Adrenal gland (tissue), 9 donors: ENCODE measurements at regions not wholly inside any gene's neighbourhood (a gene's known extent, or its start where the extent isn't known, plus 50 kb on each side); places are given as distances from the start of the nearest gene placed in this dataset.
A peak's percentile ranks its signal among the peaks of the same experiment; 100 is the strongest.

ENCODE experiments used
- DNase-seq, 7 donors: peaks; one replicate each; pipeline ENCODE4 v3.0.0-alpha.2; 2019 to 2020
- H3K27ac ChIP-seq, 5 donors: fragments of 200-600 bp; sonication (generic) in 4 of 5; 1 replicate in 3 of 5; 2 replicates in 2 of 5; pipeline versions ENCODE4 v1.5.1 to v1.8.0; 2016 to 2020; ENCODE audit warnings: mild to moderate bottlenecking in 1 of 5
- H3K27me3 ChIP-seq: fragments of 200-600 bp; 2 replicates; pipeline ENCODE4 v1.8.0; 2021
- H3K36me3 ChIP-seq, 2 donors: fragments of 200-600 bp; replicated peaks in 1 of 2; 1 replicate in 1 of 2; 2 replicates in 1 of 2; pipeline versions ENCODE4 v1.5.1 to v1.8.0; 2018 to 2022
- H3K4me1 ChIP-seq, 2 donors: fragments of 200-600 bp; replicated peaks in 1 of 2; 1 replicate in 1 of 2; 2 replicates in 1 of 2; pipeline versions ENCODE4 v1.5.1 to v1.8.0; 2018 to 2021
- H3K4me3 ChIP-seq, 4 donors: fragments of 200-600 bp; sonication (generic) in 3 of 4; one replicate each; pipeline ENCODE4 v1.5.1; 2016 to 2018
- H3K9me3 ChIP-seq, 3 donors: fragments of 200-600 bp; sonication (generic) in 1 of 3; replicated peaks in 1 of 3; 1 replicate in 2 of 3; 2 replicates in 1 of 3; pipeline versions ENCODE4 v1.5.1 to v1.8.0; 2016 to 2021
- POLR2A ChIP-seq, 2 donors: fragments of 450-650 bp; IDR thresholded peaks; one replicate each; pipeline ENCODE4 v1.6.1; 2017; ENCODE audit warnings: antibody characterized with exemption in 2 of 2, mild to moderate bottlenecking in 2 of 2, moderate library complexity in 1 of 2
- WGBS, 4 donors: extraction: QIAGEN DNeasy Blood & Tissue Kit in 2 of 4; methylation state at CpG; one replicate each; pipeline versions ENCODE4 v1.1.5 to v1.1.7; 2013 to 2017; 5-methylcytosine and 5-hydroxymethylcytosine counted together
- intact Hi-C, 2 donors: fragments of 100-400 bp; cut with DNase I; formaldehyde crosslinking; loops; one replicate each; pipeline versions ENCODE4 v1.14.1 to v1.15.0; 2022 to 2023
- TF ChIP-seq, protein P1 (sequence below), 6 experiments: fragments of 450-650 bp in 4 of 6; fragments of 200-600 bp in 2 of 6; sonication (generic) in 1 of 6; IDR thresholded peaks; 1 replicate in 5 of 6; 2 replicates in 1 of 6; pipeline versions ENCODE4 v1.5.1 to v1.8.0; 2016 to 2021; ENCODE audit warnings: antibody characterized with exemption in 6 of 6, mild to moderate bottlenecking in 2 of 6, moderate library complexity in 1 of 6
- donor health status: healthy with polysubstance abuse.
- donor health status: Bipolar disorder and iron deficiency.
- donor health status: DM: yes; HTN: yes; CAD: no.
- donor health status: DM: no; HTN: no; CAD: no.
- donor health status: DM: no; HTN: no; CAD: no.

DNA sequence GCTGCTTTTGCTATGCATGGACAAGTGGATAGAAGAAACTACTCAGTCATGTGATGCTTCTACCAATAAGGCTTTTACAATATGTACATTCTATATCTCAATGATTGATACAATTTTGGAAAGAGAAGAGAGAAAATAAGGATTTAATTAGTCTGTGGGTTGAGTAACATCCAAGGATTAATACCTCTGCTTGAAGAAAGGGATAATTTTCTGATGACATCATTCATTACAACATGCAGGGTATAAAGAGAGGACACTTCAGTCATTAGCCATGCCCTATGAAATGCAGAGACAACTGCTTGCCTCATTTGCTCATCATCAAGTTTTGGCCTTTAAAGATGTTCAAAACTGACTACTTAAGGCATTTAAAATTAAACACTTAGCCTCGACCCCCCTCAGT is 237.3 kb downstream of the AHR start:
- DNase-seq: no peak
- no peak overlapping the region for H3K4me3 ChIP-seq
- H3K9me3 ChIP-seq: no peaks in the 10 kb centered on the region
- H3K4me1 ChIP-seq: no peaks in the 10 kb centered on the region
- no peaks in the 10 kb centered on the region for H3K36me3 ChIP-seq
- intact Hi-C loops: no loop called here
- 46 to 67% (median 55%) methylated on average over 1 of the region's 1 CpG for WGBS, 4 donors
- no peaks in the 10 kb centered on the region for H3K27me3 ChIP-seq
- no peak for TF ChIP-seq POLR2A (IDR thresholded peaks at IDR 0.05)
- TF ChIP-seq, protein P1, sequence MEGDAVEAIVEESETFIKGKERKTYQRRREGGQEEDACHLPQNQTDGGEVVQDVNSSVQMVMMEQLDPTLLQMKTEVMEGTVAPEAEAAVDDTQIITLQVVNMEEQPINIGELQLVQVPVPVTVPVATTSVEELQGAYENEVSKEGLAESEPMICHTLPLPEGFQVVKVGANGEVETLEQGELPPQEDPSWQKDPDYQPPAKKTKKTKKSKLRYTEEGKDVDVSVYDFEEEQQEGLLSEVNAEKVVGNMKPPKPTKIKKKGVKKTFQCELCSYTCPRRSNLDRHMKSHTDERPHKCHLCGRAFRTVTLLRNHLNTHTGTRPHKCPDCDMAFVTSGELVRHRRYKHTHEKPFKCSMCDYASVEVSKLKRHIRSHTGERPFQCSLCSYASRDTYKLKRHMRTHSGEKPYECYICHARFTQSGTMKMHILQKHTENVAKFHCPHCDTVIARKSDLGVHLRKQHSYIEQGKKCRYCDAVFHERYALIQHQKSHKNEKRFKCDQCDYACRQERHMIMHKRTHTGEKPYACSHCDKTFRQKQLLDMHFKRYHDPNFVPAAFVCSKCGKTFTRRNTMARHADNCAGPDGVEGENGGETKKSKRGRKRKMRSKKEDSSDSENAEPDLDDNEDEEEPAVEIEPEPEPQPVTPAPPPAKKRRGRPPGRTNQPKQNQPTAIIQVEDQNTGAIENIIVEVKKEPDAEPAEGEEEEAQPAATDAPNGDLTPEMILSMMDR (IDR thresholded peaks at IDR 0.05): no peak
- H3K27ac ChIP-seq: no peak overlapping the region

DNA sequence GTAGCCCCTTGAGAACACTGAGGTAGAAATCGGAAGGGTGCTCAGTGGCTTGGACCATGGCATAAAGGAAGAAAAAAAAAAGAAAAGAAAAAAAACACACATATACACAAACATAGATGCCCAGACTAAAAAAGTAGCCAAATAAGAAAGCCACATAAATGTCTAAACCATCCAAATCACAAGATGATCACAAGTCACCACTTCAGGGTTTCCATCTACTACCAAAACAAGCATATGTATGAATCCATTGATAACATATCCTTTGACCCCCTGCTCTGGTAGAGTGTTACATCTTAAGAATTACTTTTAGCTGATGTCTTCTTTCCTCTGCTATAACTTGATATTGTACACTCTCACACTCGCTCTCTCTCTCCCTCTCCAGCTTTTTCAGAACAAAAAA is 245.9 kb downstream of the AHR start:
- Histone ChIP-seq H3K4me1 (peaks cover 19 to 41% of the 10 kb centered on the region in 2 donors), H3K27me3 (no peaks in the 10 kb centered on the region), H3K36me3 (no peaks in the 10 kb centered on the region), H3K4me3 (no peak overlapping the region), H3K9me3 (peaks cover 0 to 5% (median 0%) of the 10 kb centered on the region in 3 donors), H3K27ac (no peak overlapping the region)
- no peak for TF ChIP-seq POLR2A (IDR thresholded peaks at IDR 0.05)
- TF ChIP-seq, protein P1 (IDR thresholded peaks at IDR 0.05): no peak
- WGBS, 4 donors: 93 to 98% (median 97%) methylated on average over 2 of the region's 2 CpGs
- DNase-seq: no peak
- intact Hi-C loops: no loop called here

DNA sequence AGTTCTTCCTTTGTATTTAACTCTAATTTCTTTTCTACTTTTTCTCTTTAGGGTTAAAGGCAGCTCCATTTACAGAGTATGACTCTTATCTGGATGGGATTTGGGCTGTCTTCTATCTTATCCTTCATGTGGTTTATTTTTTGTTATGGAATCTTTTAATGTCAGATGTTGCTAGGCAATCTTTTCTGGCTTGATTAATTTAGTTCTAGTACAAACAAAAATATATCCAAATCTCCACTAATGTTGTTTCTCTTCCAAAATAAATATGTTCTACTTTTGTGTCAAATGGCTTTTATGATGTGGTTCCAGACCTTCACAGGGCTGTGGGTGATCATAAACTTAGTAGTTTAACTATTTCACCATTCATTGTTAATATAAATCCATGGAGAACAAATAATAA is 246.9 kb downstream of the AHR start:
- intact Hi-C loops: no loop called here
- peaks cover 0 to 5% (median 0%) of the 10 kb centered on the region in 3 donors for H3K9me3 ChIP-seq
- H3K27ac ChIP-seq: peak overlapping the region; percentile 10 to 83 (median 67)
- H3K27me3 ChIP-seq: no peaks in the 10 kb centered on the region
- DNase-seq: no peak
- TF ChIP-seq POLR2A (IDR thresholded peaks at IDR 0.05): no peak
- TF ChIP-seq, protein P1 (IDR thresholded peaks at IDR 0.05): no peak
- peak overlapping the region in 1 of 4 donors; percentile 11 for H3K4me3 ChIP-seq
- no peaks in the 10 kb centered on the region for H3K36me3 ChIP-seq
- H3K4me1 ChIP-seq: peaks cover 19 to 41% of the 10 kb centered on the region in 2 donors

DNA sequence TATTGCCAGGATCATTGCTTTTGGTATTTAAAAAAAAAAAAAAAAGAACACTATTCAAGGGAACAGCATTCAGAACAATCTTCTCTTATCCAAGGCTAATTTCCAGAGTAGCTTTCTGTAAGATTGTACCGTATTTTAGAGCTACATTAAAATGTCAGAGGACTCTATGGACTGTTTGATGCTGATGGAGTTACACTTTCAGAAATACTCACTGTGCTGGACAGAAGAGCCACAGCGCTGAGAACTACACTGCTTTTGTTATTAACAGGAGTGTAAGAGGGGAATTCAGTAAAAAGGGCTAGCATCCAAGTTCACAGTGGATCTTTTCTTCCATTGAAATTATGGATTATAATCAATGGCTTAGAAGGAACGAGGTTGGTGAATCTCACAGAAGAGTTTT is 247.7 kb downstream of the AHR start:
- intact Hi-C loops: no loop called here
- peaks cover 19 to 41% of the 10 kb centered on the region in 2 donors for H3K4me1 ChIP-seq
- peak overlapping the region; percentile 67 to 89 (median 80) for H3K27ac ChIP-seq

More for the DNA sequence above, 247.7 kb downstream of the AHR start:
- 35 to 39% (median 39%) methylated on average over 3 of the region's 3 CpGs for WGBS, 4 donors
- TF ChIP-seq POLR2A (IDR thresholded peaks at IDR 0.05): no peak
- TF ChIP-seq, protein P1 (IDR thresholded peaks at IDR 0.05): no peak
- Histone ChIP-seq H3K27me3 (no peaks in the 10 kb centered on the region), H3K36me3 (no peaks in the 10 kb centered on the region), H3K4me3 (peak overlapping the region in 1 of 4 donors; percentile 11), H3K9me3 (peaks cover 0 to 5% (median 0%) of the 10 kb centered on the region in 3 donors)
- no peak for DNase-seq
